Lower lobe of right lung (tissue), 2 donors: ENCODE measurements at regions not wholly inside any gene's neighbourhood (a gene's known extent, or its start where the extent isn't known, plus 50 kb on each side); places are given as distances from the start of the nearest gene placed in this dataset.

Source experiments
- ATAC-seq, 2 donors: fragments of 200-7000 bp; cut with Tn5 transposase; one replicate each; pipeline ENCODE4 v1.9.1; 2020 to 2022; ENCODE audit warnings: mild to moderate bottlenecking in 2 of 2, moderate library complexity in 2 of 2
- DNase-seq: peaks from one replicate; pipeline ENCODE4 v3.0.0-alpha.2; 2020
- H3K27ac ChIP-seq: fragments of 200-600 bp; one replicate; pipeline ENCODE4 v1.8.0; 2022
- H3K27me3 ChIP-seq: fragments of 200-600 bp; one replicate; pipeline ENCODE4 v1.8.0; 2022; ENCODE audit warnings: low read depth
- H3K36me3 ChIP-seq: fragments of 200-600 bp; one replicate; pipeline ENCODE4 v1.8.0; 2022; ENCODE audit warnings: mild to moderate bottlenecking
- H3K4me1 ChIP-seq: fragments of 200-600 bp; one replicate; pipeline ENCODE4 v1.8.0; 2022
- H3K4me3 ChIP-seq: fragments of 200-600 bp; one replicate; pipeline ENCODE4 v1.8.0; 2022; ENCODE audit warnings: mild to moderate bottlenecking
- H3K9me3 ChIP-seq: fragments of 200-600 bp; one replicate; pipeline ENCODE4 v1.8.0; 2022
- intact Hi-C: fragments of 100-400 bp; cut with DNase I; formaldehyde crosslinking; loops from one replicate; pipeline ENCODE4 v1.11.0; 2022
- TF ChIP-seq, protein P1 (sequence below): fragments of 200-600 bp; IDR thresholded peaks from one replicate; pipeline ENCODE4 v1.8.0; 2022; ENCODE audit warnings: antibody characterized with exemption, mild to moderate bottlenecking
- donor health status: DM: no; HTN: yes; CAD: no; lungs with severe emphysema.

DNA sequence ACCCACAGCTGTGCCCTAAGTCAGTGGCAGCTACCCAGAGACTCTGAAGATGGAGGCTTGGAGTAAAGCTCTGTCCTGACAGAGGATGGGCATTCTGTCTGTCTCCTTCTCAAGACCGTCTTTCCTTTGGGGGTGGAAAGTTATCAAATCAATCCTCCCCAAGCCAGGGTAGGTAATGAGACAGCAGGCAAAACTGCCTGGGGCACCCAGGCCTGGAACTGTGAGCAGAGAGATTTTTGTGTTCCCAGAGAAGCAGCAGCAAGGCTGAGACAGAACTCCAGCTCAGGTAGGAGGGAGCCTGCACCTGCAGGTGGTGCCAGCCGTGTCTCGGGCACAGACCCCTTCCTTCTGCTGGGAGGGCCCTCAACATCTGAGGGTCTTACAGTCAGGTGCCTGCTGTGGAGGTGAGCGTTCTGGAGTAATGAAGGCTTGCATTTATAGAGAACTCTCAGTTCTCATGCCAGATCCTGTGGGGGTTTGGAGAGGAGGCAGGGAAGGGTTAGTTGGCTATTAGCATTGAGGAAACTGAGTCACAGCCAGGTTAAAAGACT, 95.6 kb downstream of the RIPK4 start:
- Histone ChIP-seq H3K27me3 (no peaks in the 10 kb centered on the region), H3K36me3 (no peaks in the 10 kb centered on the region), H3K27ac (no peak overlapping the region), H3K9me3 (no peaks in the 10 kb centered on the region), H3K4me3 (no peak overlapping the region), H3K4me1 (peaks cover under 1% of the 10 kb centered on the region)
- no peak for ATAC-seq
- no peak for DNase-seq
- TF ChIP-seq, protein P1, sequence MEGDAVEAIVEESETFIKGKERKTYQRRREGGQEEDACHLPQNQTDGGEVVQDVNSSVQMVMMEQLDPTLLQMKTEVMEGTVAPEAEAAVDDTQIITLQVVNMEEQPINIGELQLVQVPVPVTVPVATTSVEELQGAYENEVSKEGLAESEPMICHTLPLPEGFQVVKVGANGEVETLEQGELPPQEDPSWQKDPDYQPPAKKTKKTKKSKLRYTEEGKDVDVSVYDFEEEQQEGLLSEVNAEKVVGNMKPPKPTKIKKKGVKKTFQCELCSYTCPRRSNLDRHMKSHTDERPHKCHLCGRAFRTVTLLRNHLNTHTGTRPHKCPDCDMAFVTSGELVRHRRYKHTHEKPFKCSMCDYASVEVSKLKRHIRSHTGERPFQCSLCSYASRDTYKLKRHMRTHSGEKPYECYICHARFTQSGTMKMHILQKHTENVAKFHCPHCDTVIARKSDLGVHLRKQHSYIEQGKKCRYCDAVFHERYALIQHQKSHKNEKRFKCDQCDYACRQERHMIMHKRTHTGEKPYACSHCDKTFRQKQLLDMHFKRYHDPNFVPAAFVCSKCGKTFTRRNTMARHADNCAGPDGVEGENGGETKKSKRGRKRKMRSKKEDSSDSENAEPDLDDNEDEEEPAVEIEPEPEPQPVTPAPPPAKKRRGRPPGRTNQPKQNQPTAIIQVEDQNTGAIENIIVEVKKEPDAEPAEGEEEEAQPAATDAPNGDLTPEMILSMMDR, result no peak
- intact Hi-C loops, result no loop called here

DNA sequence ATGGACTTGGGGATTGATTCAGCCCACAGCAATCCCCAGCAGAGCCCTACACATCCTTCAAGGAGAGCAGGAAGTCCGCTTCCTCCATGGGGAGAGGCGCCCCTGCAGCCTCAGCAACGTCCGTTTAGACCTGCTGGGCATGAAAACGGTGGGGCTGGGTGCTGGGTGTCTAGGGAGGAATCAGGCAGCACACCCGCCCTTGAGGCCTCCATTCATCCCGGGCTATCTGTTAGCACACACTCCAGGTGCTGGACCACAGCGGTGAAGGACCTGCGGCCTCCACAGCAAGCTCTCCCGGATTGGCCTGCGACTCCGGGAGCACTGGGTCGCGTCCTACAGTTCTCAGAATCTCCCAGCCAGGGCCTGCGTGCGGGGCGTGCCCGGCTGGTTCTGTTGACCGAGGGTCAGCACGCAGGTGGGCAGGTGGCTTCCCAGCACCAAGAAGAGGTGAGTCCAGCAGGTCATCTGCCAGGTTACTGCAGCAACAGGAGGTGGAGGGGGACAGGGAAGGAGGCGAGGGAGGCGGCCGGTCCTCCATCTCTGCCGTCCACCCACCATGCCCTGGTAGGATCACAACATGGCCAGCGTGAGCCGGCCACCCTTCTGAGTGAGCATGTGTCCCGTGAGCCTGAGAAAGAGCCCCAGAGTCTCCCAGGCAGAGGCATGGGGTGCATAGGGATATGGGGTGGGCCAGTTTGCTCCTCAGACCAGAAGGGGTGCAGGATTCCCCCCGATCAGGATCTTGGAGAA, 96.6 kb downstream of the RIPK4 start:
- no peaks in the 10 kb centered on the region for H3K36me3 ChIP-seq
- DNase-seq (no peak), ATAC-seq (no peak)
- H3K4me3 ChIP-seq, result no peak overlapping the region
- no peak overlapping the region for H3K27ac ChIP-seq
- intact Hi-C loops, result no loop called here
- TF ChIP-seq, protein P1, result no peak
- H3K4me1 ChIP-seq, result peaks cover 8% of the 10 kb centered on the region
- H3K27me3 ChIP-seq, result no peaks in the 10 kb centered on the region
- H3K9me3 ChIP-seq, result no peaks in the 10 kb centered on the region

GRCh38 chr21:41669533-41669830, 97.4 kb downstream of the RIPK4 start:
- Histone ChIP-seq H3K36me3 (no peaks in the 10 kb centered on the region), H3K9me3 (no peaks in the 10 kb centered on the region), H3K4me1 (peaks cover 16% of the 10 kb centered on the region), H3K27me3 (no peaks in the 10 kb centered on the region), H3K4me3 (no peak overlapping the region), H3K27ac (no peak overlapping the region)
- intact Hi-C loops, result no loop called here
- DNase-seq (no peak), ATAC-seq (no peak)
- TF ChIP-seq, protein P1, result no peak

- no peak for ATAC-seq
- DNase-seq, result no peak
Measured at GRCh38 chr21:41668686-41669532, 97.9 kb downstream of the RIPK4 start.

GRCh38 chr21:41668051-41668541, 98.8 kb downstream of the RIPK4 start:
- Histone ChIP-seq H3K36me3 (no peaks in the 10 kb centered on the region), H3K27ac (no peak overlapping the region), H3K27me3 (no peaks in the 10 kb centered on the region), H3K9me3 (no peaks in the 10 kb centered on the region), H3K4me1 (peaks cover 19% of the 10 kb centered on the region), H3K4me3 (no peak overlapping the region)
- ATAC-seq (no peak), DNase-seq (no peak)
- TF ChIP-seq, protein P1, result no peak
- intact Hi-C loops, result no loop called here

More at GRCh38 chr21:41668686-41669532, 97.9 kb downstream of the RIPK4 start:
- H3K4me1 ChIP-seq, result peaks cover 19% of the 10 kb centered on the region
- H3K9me3 ChIP-seq, result no peaks in the 10 kb centered on the region
- H3K27ac ChIP-seq, result no peak overlapping the region
- H3K27me3 ChIP-seq, result no peaks in the 10 kb centered on the region
- TF ChIP-seq, protein P1, result no peak
- no peaks in the 10 kb centered on the region for H3K36me3 ChIP-seq
- no peak overlapping the region for H3K4me3 ChIP-seq
- intact Hi-C loops, result no loop called here
